H9 (cell line): ENCODE measurements at regions not wholly inside any gene's neighbourhood (a gene's known extent, or its start where the extent isn't known, plus 50 kb on each side); places are given as distances from the start of the nearest gene placed in this dataset.

ENCODE experiments used
- DNase-seq: peaks from one replicate; pipeline ENCODE4 v3.0.0-alpha.2; 2017
- H2AFZ ChIP-seq: one replicate; pipeline ENCODE4 v1.6.1; 2013; ENCODE audit warnings: mild to moderate bottlenecking, low read length, control low read depth, moderate library complexity
- H2AK5ac ChIP-seq: 2 replicates; pipeline ENCODE4 v1.6.1; 2013; ENCODE audit warnings: low read length, control low read depth, mixed read lengths; ENCODE audit not compliant: insufficient read length
- H2BK120ac ChIP-seq: one replicate; pipeline ENCODE4 v1.6.1; 2013; ENCODE audit warnings: low read depth, mild to moderate bottlenecking, low read length, control low read depth, inconsistent platforms; ENCODE audit not compliant: poor library complexity, severe bottlenecking
- H2BK12ac ChIP-seq: 2 replicates; pipeline ENCODE4 v1.6.1; 2013; ENCODE audit warnings: low read length, control low read depth, mixed read lengths, low read depth; ENCODE audit not compliant: insufficient read length
- H2BK15ac ChIP-seq: 2 replicates; pipeline ENCODE4 v1.6.1; 2013; ENCODE audit warnings: low read depth, low read length, control low read depth
- H2BK20ac ChIP-seq: one replicate; pipeline ENCODE4 v1.6.1; 2013; ENCODE audit warnings: low read depth, mild to moderate bottlenecking, low read length, control low read depth, inconsistent platforms; ENCODE audit not compliant: poor library complexity, severe bottlenecking
- H2BK5ac ChIP-seq: 2 replicates; pipeline ENCODE4 v1.6.1; 2013; ENCODE audit warnings: low read length, control low read depth, mixed read lengths; ENCODE audit not compliant: insufficient read length
- H3K14ac ChIP-seq: 2 replicates; pipeline ENCODE4 v1.6.1; 2013; ENCODE audit warnings: low read length, control low read depth; ENCODE audit not compliant: insufficient read depth
- H3K18ac ChIP-seq: 2 replicates; pipeline ENCODE4 v1.6.1; 2013; ENCODE audit warnings: low read depth, mild to moderate bottlenecking, mixed read lengths, low read length, control low read depth; ENCODE audit not compliant: insufficient read length
- H3K23ac ChIP-seq: 2 replicates; pipeline ENCODE4 v1.6.1; 2013; ENCODE audit warnings: low read length, control low read depth, mixed read lengths, low read depth; ENCODE audit not compliant: insufficient read length
- H3K23me2 ChIP-seq: 2 replicates; pipeline ENCODE4 v1.6.1; 2013; ENCODE audit warnings: low read depth, mild to moderate bottlenecking, mixed read lengths, low read length, control low read depth; ENCODE audit not compliant: insufficient read length, poor library complexity, severe bottlenecking
- H3K27ac ChIP-seq: 2 replicates; pipeline ENCODE4 v1.5.1; 2013; ENCODE audit warnings: low read length, control low read depth, mixed read lengths, low read depth; ENCODE audit not compliant: insufficient read length
- H3K27me3 ChIP-seq: 2 replicates; pipeline ENCODE4 v1.6.1; 2013; ENCODE audit warnings: low read length, control low read depth, inconsistent platforms; ENCODE audit not compliant: insufficient read depth
- H3K4ac ChIP-seq: 2 replicates; pipeline ENCODE4 v1.6.1; 2013; ENCODE audit warnings: low read depth, mild to moderate bottlenecking, control low read depth, inconsistent platforms, low read length, moderate library complexity
- H3K4me1 ChIP-seq: 2 replicates; pipeline ENCODE4 v1.6.1; 2013; ENCODE audit warnings: low read length, control low read depth, inconsistent platforms; ENCODE audit not compliant: insufficient read depth
- H3K4me2 ChIP-seq: 2 replicates; pipeline ENCODE4 v1.6.1; 2013; ENCODE audit warnings: low read length, control low read depth, mixed read lengths; ENCODE audit not compliant: insufficient read length, insufficient read depth
- H3K56ac ChIP-seq: 2 replicates; pipeline ENCODE4 v1.6.1; 2013; ENCODE audit warnings: low read depth, mild to moderate bottlenecking, mixed read lengths, low read length, control low read depth; ENCODE audit not compliant: insufficient read length
- H3K79me1 ChIP-seq: 2 replicates; pipeline ENCODE4 v1.6.1; 2013; ENCODE audit warnings: low read depth, mild to moderate bottlenecking, moderate library complexity, low read length, control low read depth, inconsistent platforms; ENCODE audit not compliant: insufficient read depth, poor library complexity, severe bottlenecking
- H3K79me2 ChIP-seq: 2 replicates; pipeline ENCODE4 v1.6.1; 2013; ENCODE audit warnings: low read length, control low read depth, inconsistent platforms; ENCODE audit not compliant: insufficient read depth
- H3K9ac ChIP-seq: 2 replicates; pipeline ENCODE4 v1.6.1; 2013; ENCODE audit warnings: low read length, control low read depth, mixed read lengths; ENCODE audit not compliant: insufficient read length; ENCODE audit errors: extremely low read depth
- H3K9me3 ChIP-seq: one replicate; pipeline ENCODE4 v1.6.1; 2013; ENCODE audit warnings: low read depth, low read length, inconsistent platforms; ENCODE audit not compliant: control insufficient read depth
- H3T11ph ChIP-seq: one replicate; pipeline ENCODE4 v1.6.1; 2013; ENCODE audit warnings: mild to moderate bottlenecking, low read length, control low read depth, inconsistent platforms
- H4K20me1 ChIP-seq: one replicate; pipeline ENCODE4 v1.6.1; 2013; ENCODE audit not compliant: control insufficient read depth, insufficient read length, insufficient read depth
- H4K5ac ChIP-seq: 2 replicates; pipeline ENCODE4 v1.6.1; 2013; ENCODE audit warnings: low read depth, mild to moderate bottlenecking, mixed read lengths, low read length, control low read depth; ENCODE audit not compliant: insufficient read length
- H4K8ac ChIP-seq: replicated peaks from 2 replicates; pipeline ENCODE4 v1.6.1; 2013; ENCODE audit warnings: low read length, control low read depth, mixed read lengths, low read depth; ENCODE audit not compliant: insufficient read length
- H4K91ac ChIP-seq: 2 replicates; pipeline ENCODE4 v1.6.1; 2013; ENCODE audit warnings: low read depth, mild to moderate bottlenecking, moderate library complexity, mixed read lengths, low read length, control low read depth; ENCODE audit not compliant: insufficient read length
- H3K27ac Mint-ChIP-seq, 3 experiments: 2 replicates in 2 of 3; 3 replicates in 1 of 3; pipeline ENCODE4 v1.8.0; 2020 to 2021; ENCODE audit warnings: mixed read lengths in 3 of 3, mild to moderate bottlenecking in 1 of 3, moderate library complexity in 1 of 3
- H3K27me3 Mint-ChIP-seq: 2 replicates; pipeline ENCODE4 v1.8.0; 2021; ENCODE audit warnings: low read depth, mild to moderate bottlenecking, moderate library complexity, mixed read lengths
- H3K36me3 Mint-ChIP-seq, 3 experiments: 2 replicates in 2 of 3; 3 replicates in 1 of 3; pipeline ENCODE4 v1.8.0; 2020 to 2021; ENCODE audit warnings: low read depth in 3 of 3, mixed read lengths in 3 of 3; ENCODE audit not compliant: insufficient read depth in 1 of 3
- H3K4me1 Mint-ChIP-seq, 2 experiments: 2 replicates each; pipeline ENCODE4 v1.8.0; 2020; ENCODE audit warnings: mixed read lengths in 2 of 2
- H3K4me3 Mint-ChIP-seq, 2 experiments: 2 replicates in 1 of 2; 3 replicates in 1 of 2; pipeline ENCODE4 v1.8.0; 2020 to 2021; ENCODE audit warnings: mild to moderate bottlenecking in 2 of 2, mixed read lengths in 2 of 2, moderate library complexity in 1 of 2
- H3K9me3 Mint-ChIP-seq, 2 experiments: 2 replicates in 1 of 2; 3 replicates in 1 of 2; pipeline ENCODE4 v1.8.0; 2020; ENCODE audit warnings: mild to moderate bottlenecking in 2 of 2, mixed read lengths in 2 of 2, moderate library complexity in 1 of 2
- WGBS: extraction: QIAGEN DNeasy Blood & Tissue Kit; methylation state at CpG from one replicate; pipeline ENCODE4 v1.1.7; 2013; ENCODE audit warnings: missing lambda C conversion rate, low lambda C conversion rate, mixed read lengths; ENCODE audit not compliant: insufficient read length; ENCODE audit errors: extremely low coverage; 5-methylcytosine and 5-hydroxymethylcytosine counted together
- TF ChIP-seq, protein P1 (sequence below): fragments of 200-600 bp; sonication (generic); conservative IDR thresholded peaks from 3 replicates; pipeline ENCODE4 v1.8.0; 2021; ENCODE audit warnings: antibody characterized with exemption, mild to moderate bottlenecking

- Histone ChIP-seq H3K4ac (no peak overlapping the region), H3K79me1 (no peaks in the 10 kb centered on the region), H3K14ac (no peak overlapping the region), H3K4me1 (peaks cover 4% of the 10 kb centered on the region), H3K4me2 (no peak overlapping the region), H2BK120ac (no peak overlapping the region), H3K9ac (no peak overlapping the region), H4K20me1 (no peaks in the 10 kb centered on the region), H2BK5ac (no peak overlapping the region), H3K23ac (no peak overlapping the region), H4K8ac (no peak overlapping the region), H2BK20ac (no peak overlapping the region), H3K23me2 (no peaks in the 10 kb centered on the region), H3K9me3 (no peaks in the 10 kb centered on the region), H4K91ac (no peak overlapping the region), H4K5ac (no peak overlapping the region), H2AK5ac (no peak overlapping the region), H3K27me3 (no peaks in the 10 kb centered on the region; the same call in 1 of the 2 replicates), H3K79me2 (no peaks in the 10 kb centered on the region), H2BK15ac (no peak overlapping the region), H3K56ac (no peak overlapping the region), H3K27ac (no peak overlapping the region), H2AFZ (no peak overlapping the region), H3K18ac (no peak overlapping the region), H2BK12ac (no peak overlapping the region), H3T11ph (no peak overlapping the region)
- Mint-ChIP-seq H3K27ac (peak overlapping the region in 1 of 3 experiments; percentile 4; a peak in 1 of 7 replicates), H3K27me3 (peaks cover 39% of the 10 kb centered on the region), H3K9me3 (peaks cover 0 to 5% of the 10 kb centered on the region in 2 experiments; a peak in 2 of 5 replicates), H3K36me3 (no peaks in the 10 kb centered on the region), H3K4me1 (peaks cover 14% of the 10 kb centered on the region in 2 experiments), H3K4me3 (no peak overlapping the region)
- WGBS: no CpG with 5 or more reads among the region's 2 CpGs
- DNase-seq: no peak
- TF ChIP-seq, protein P1, sequence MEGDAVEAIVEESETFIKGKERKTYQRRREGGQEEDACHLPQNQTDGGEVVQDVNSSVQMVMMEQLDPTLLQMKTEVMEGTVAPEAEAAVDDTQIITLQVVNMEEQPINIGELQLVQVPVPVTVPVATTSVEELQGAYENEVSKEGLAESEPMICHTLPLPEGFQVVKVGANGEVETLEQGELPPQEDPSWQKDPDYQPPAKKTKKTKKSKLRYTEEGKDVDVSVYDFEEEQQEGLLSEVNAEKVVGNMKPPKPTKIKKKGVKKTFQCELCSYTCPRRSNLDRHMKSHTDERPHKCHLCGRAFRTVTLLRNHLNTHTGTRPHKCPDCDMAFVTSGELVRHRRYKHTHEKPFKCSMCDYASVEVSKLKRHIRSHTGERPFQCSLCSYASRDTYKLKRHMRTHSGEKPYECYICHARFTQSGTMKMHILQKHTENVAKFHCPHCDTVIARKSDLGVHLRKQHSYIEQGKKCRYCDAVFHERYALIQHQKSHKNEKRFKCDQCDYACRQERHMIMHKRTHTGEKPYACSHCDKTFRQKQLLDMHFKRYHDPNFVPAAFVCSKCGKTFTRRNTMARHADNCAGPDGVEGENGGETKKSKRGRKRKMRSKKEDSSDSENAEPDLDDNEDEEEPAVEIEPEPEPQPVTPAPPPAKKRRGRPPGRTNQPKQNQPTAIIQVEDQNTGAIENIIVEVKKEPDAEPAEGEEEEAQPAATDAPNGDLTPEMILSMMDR: no peak
These were observed 224.1 kb downstream of the PAX3 start for GRCh38 chr2:222074674-222075073.
